Tibial artery (tissue), 4 donors: ENCODE measurements at regions not wholly inside any gene's neighbourhood (a gene's known extent, or its start where the extent isn't known, plus 50 kb on each side); places are given as distances from the start of the nearest gene placed in this dataset.

ENCODE experiments used
- DNase-seq, 2 donors: peaks; one replicate each; pipeline ENCODE4 v3.0.0-alpha.2; 2019
- H3K27ac ChIP-seq, 2 donors: fragments of 200-600 bp; sonication (generic) in 1 of 2; 1 replicate in 1 of 2; 2 replicates in 1 of 2; pipeline ENCODE4 v1.5.1; 2018 to 2019; ENCODE audit warnings: mild to moderate bottlenecking in 1 of 2
- H3K27me3 ChIP-seq, 2 donors: fragments of 200-600 bp; sonication (generic) in 1 of 2; one replicate each; pipeline versions ENCODE4 v1.5.1 to v1.6.0; 2016 to 2019
- H3K36me3 ChIP-seq, 3 donors: fragments of 200-600 bp; sonication (generic) in 2 of 3; one replicate each; pipeline ENCODE4 v1.5.1; 2016 to 2019; ENCODE audit warnings: mild to moderate bottlenecking in 2 of 3
- H3K4me1 ChIP-seq, 4 donors: fragments of 200-600 bp; sonication (generic) in 2 of 4; 1 replicate in 3 of 4; 2 replicates in 1 of 4; pipeline ENCODE4 v1.5.1; 2016 to 2019
- H3K4me3 ChIP-seq, 2 donors: fragments of 200-600 bp; sonication (generic) in 1 of 2; 1 replicate in 1 of 2; 2 replicates in 1 of 2; pipeline ENCODE4 v1.5.1; 2018 to 2019; ENCODE audit warnings: mild to moderate bottlenecking in 2 of 2
- H3K9me3 ChIP-seq, 3 donors: fragments of 200-600 bp; sonication (generic) in 1 of 3; one replicate each; pipeline ENCODE4 v1.5.1; 2016 to 2019
- intact Hi-C: fragments of 100-400 bp; cut with DNase I; formaldehyde crosslinking; loops from one replicate; pipeline ENCODE4 v1.15.0; 2023; ENCODE audit warnings: low total_unique reads
- TF ChIP-seq, protein P1 (sequence below), 2 experiments: fragments of 200-600 bp in 1 of 2; fragments of 450-650 bp in 1 of 2; IDR thresholded peaks; one replicate each; pipeline ENCODE4 v1.5.1; 2017 to 2019; ENCODE audit warnings: antibody characterized with exemption in 2 of 2, mild to moderate bottlenecking in 1 of 2, moderate library complexity in 1 of 2

DNA sequence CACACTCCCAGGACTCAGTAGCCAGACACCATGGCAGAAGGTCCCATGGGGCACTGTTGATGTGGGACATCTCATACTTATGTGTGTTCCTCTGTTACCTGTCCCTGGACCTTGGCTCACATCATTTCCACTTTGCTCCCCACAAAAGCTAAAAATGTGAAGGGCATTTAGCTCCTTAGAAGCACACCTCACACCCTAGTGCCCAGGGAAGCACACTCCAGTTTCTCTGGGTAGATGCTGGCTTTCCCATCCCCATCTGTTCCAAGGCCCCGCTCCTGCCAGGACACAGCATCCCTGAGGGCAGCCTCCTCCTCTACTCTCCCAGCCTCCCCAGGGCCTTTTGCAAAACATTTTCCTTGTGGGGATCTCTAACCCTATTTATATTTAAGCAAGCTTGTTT is 572.4 kb upstream of the MGMT start:
- TF ChIP-seq, protein P1, sequence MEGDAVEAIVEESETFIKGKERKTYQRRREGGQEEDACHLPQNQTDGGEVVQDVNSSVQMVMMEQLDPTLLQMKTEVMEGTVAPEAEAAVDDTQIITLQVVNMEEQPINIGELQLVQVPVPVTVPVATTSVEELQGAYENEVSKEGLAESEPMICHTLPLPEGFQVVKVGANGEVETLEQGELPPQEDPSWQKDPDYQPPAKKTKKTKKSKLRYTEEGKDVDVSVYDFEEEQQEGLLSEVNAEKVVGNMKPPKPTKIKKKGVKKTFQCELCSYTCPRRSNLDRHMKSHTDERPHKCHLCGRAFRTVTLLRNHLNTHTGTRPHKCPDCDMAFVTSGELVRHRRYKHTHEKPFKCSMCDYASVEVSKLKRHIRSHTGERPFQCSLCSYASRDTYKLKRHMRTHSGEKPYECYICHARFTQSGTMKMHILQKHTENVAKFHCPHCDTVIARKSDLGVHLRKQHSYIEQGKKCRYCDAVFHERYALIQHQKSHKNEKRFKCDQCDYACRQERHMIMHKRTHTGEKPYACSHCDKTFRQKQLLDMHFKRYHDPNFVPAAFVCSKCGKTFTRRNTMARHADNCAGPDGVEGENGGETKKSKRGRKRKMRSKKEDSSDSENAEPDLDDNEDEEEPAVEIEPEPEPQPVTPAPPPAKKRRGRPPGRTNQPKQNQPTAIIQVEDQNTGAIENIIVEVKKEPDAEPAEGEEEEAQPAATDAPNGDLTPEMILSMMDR (IDR thresholded peaks at IDR 0.05): no peak

DNA sequence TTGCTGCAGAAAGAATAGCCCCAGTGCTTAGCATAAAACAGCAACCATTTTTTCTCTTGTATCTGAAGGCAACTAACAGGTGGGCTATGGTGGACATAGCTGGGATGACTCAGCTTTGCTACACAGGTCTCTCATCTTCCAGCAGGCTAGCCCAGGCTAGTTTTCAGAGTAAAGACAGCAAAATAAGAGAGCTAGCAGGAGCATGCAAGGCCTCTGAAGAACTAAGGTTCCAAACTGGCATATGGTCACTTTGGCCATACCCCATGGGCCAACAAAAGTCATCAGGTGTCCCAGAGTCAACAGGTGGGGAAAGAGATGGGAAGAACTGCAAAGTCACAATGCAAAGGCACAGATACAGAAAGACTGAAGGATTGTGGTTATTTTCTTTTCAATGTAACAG is 571.6 kb upstream of the MGMT start:
- TF ChIP-seq, protein P1 (IDR thresholded peaks at IDR 0.05): no peak
- intact Hi-C loops: no loop called here
- Histone ChIP-seq H3K27me3 (no peaks in the 10 kb centered on the region), H3K4me1 (no peaks in the 10 kb centered on the region), H3K4me3 (no peak overlapping the region), H3K9me3 (no peaks in the 10 kb centered on the region), H3K36me3 (no peaks in the 10 kb centered on the region), H3K27ac (no peak overlapping the region)
- DNase-seq: no peak

More for the DNA sequence above, 572.4 kb upstream of the MGMT start:
- no peaks in the 10 kb centered on the region for H3K4me1 ChIP-seq
- no peak overlapping the region for H3K27ac ChIP-seq
- no peak for DNase-seq
- no peak overlapping the region for H3K4me3 ChIP-seq
- H3K9me3 ChIP-seq: no peaks in the 10 kb centered on the region
- no peaks in the 10 kb centered on the region for H3K36me3 ChIP-seq
- no peaks in the 10 kb centered on the region for H3K27me3 ChIP-seq
- intact Hi-C loops: no loop called here

DNA sequence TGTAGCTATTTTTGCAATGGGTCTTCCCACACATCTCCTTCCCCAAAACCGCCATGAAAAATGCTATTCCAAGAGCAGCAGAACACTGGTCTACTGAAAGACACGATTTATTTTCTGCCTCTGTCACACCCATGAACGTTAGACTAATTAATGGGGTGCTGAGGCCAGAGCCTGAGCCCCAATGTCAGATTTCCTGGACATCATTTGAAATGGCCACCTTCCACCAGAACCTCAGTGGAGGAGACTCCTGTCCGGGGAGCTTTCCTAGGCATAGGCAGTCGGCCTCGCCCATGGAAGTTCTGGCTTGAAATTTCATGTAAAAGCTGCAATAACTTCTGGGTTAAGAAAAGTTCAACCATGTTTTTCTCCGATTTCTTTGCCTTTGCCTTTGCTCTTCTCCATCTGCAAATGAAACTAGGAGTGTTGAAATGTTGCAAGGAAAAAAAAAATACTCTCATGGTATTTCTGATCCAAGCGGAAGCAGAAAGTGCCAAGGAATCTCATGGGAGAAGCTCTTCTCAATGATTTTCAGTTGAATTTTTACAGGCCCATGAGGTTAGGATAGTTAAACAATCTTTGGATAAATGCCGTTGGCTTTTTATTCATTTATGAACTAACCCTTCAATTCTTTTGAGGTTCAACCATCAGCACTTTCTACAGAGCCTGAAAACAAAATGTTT is 570.8 kb upstream of the MGMT start:
- Histone ChIP-seq H3K4me1 (no peaks in the 10 kb centered on the region), H3K27me3 (no peaks in the 10 kb centered on the region), H3K36me3 (no peaks in the 10 kb centered on the region), H3K4me3 (no peak overlapping the region), H3K9me3 (no peaks in the 10 kb centered on the region), H3K27ac (no peak overlapping the region)
- intact Hi-C loops: no loop called here
- DNase-seq: peak in 1 of 2 donors; percentile 43
- TF ChIP-seq, protein P1 (IDR thresholded peaks at IDR 0.05): no peak

- Histone ChIP-seq H3K27ac (no peak overlapping the region), H3K9me3 (no peaks in the 10 kb centered on the region), H3K4me3 (no peak overlapping the region), H3K4me1 (no peaks in the 10 kb centered on the region), H3K27me3 (no peaks in the 10 kb centered on the region), H3K36me3 (no peaks in the 10 kb centered on the region)
- intact Hi-C loops: no loop called here
- TF ChIP-seq, protein P1 (IDR thresholded peaks at IDR 0.05): no peak
- DNase-seq: no peak
Observed at GRCh38 chr10:128896963-128897362, 570.1 kb upstream of the MGMT start.

DNA sequence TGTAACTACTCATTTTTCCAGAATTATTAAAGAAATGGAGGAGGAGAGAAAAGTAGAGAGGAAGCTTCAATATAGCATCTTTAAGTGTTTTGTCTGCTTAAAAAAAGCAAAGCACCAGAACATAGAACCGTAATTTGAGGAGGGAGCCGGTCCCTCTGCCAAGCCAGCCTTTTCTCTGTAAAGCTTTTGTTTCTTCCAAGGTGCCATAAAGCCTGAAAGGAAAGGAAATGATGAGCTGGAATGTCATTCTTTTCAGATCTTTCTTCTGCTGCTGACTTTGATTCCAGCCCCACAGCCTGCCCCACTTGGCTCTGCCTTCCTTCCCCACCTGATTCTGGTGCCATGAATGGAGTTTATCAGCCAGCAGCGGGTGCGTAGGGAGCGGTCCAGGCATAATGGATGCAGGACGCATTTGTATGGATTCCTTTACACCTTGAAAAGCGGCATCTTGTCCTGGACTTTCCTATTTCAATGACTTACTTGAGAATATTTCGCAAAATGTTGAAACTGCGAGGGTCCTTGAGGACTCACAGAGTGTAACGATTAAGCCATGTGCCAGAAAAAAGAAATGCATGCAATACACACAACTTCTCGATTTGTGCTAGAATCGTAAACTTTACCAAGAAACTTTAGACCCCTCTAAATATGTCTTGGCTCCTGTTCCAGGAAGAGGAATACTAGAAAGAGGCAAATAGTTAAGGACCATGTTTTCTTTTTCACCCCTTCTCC is 569.5 kb upstream of the MGMT start:
- Histone ChIP-seq H3K4me1 (no peaks in the 10 kb centered on the region), H3K27me3 (no peaks in the 10 kb centered on the region), H3K27ac (no peak overlapping the region), H3K36me3 (no peaks in the 10 kb centered on the region), H3K4me3 (no peak overlapping the region), H3K9me3 (no peaks in the 10 kb centered on the region)
- intact Hi-C loops: no loop called here
- DNase-seq: no peak
- TF ChIP-seq, protein P1 (IDR thresholded peaks at IDR 0.05): no peak
